ENCODE measurements at regions not wholly inside any gene's neighbourhood (a gene's known extent, or its start where the extent isn't known, plus 50 kb on each side); places are given as distances from the start of the nearest gene placed in this dataset.

DNA sequence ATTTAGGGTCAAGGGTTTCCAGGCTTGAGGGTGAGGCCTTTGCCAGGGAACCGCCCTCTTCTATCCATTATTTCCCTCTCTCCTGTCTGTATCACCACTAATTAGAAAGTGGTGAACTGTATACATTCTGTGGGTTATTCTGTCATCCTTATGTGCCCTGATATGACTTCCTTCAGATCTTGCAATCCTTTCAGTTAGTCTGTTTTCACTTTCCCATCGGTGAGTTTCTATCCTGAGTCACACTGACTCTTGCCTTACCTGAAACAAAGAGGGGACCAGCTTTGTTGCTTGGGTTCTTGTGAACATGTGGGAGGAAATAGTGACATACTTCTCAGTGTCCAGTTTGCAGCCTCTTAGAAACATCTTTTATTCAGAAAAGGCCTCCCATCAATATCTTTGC is 205.4 kb upstream of the GHR start:
- DNase-seq: no peak
- TF ChIP-seq CTCF (IDR thresholded peaks at IDR 0.05): no peak
- no peak overlapping the region for H3K4me3 Mint-ChIP-seq
- H3K27ac Mint-ChIP-seq: no peak overlapping the region
- H3K36me3 Mint-ChIP-seq (ENCODE audit: low read depth): no peaks in the 10 kb centered on the region; the same call in 1 of the 2 replicates
- H3K4me1 Mint-ChIP-seq (ENCODE audit: low read depth): no peaks in the 10 kb centered on the region
- H3K9me3 Mint-ChIP-seq: peaks cover 25% of the 10 kb centered on the region
- no peaks in the 10 kb centered on the region for H3K27me3 Mint-ChIP-seq (ENCODE audit: insufficient read depth)

DNA sequence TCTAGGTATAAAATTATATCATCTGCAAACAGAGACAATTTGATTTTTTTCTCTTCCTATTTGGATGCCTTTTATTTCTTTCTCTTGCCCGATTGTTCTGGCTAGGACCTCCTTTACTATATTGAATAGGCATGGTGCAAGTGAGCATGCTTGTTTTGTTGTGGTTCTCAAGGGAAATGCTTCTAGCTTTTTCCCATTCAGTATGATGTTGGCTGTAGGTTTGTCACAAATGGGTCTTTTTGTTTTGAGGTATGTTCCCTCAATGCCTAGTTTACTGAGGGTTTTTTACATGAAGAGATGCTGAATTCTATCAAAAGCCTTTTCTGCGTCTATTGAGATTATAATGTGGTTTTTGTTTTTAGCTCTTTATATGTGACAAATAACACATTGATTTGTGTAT is 198.2 kb upstream of the GHR start:
- Mint-ChIP-seq H3K27me3 (ENCODE audit: insufficient read depth) (no peaks in the 10 kb centered on the region), H3K9me3 (peaks cover 21% of the 10 kb centered on the region), H3K36me3 (ENCODE audit: low read depth) (no peaks in the 10 kb centered on the region), H3K4me1 (ENCODE audit: low read depth) (no peaks in the 10 kb centered on the region), H3K4me3 (no peak overlapping the region), H3K27ac (no peak overlapping the region)
- DNase-seq: no peak
- no peak for TF ChIP-seq CTCF (IDR thresholded peaks at IDR 0.05)

GRCh38 chr5:42228279-42228678 is 195.0 kb upstream of the GHR start:
- H3K4me1 Mint-ChIP-seq (ENCODE audit: low read depth): no peaks in the 10 kb centered on the region
- TF ChIP-seq CTCF (IDR thresholded peaks at IDR 0.05): no peak

GRCh38 chr5:42230839-42231238 is 192.4 kb upstream of the GHR start:
- no peak for DNase-seq
- Mint-ChIP-seq H3K27ac (no peak overlapping the region), H3K4me1 (ENCODE audit: low read depth) (no peaks in the 10 kb centered on the region), H3K9me3 (peaks cover 42% of the 10 kb centered on the region), H3K4me3 (no peak overlapping the region), H3K27me3 (ENCODE audit: insufficient read depth) (no peaks in the 10 kb centered on the region), H3K36me3 (ENCODE audit: low read depth) (no peaks in the 10 kb centered on the region)
- no peak for TF ChIP-seq CTCF (IDR thresholded peaks at IDR 0.05)

More at GRCh38 chr5:42228279-42228678, 195.0 kb upstream of the GHR start:
- no peaks in the 10 kb centered on the region for H3K36me3 Mint-ChIP-seq (ENCODE audit: low read depth)
- peaks cover 39% of the 10 kb centered on the region for H3K9me3 Mint-ChIP-seq
- H3K27ac Mint-ChIP-seq: no peak overlapping the region
- H3K27me3 Mint-ChIP-seq (ENCODE audit: insufficient read depth): no peaks in the 10 kb centered on the region
- no peak overlapping the region for H3K4me3 Mint-ChIP-seq
- DNase-seq: no peak

DNA sequence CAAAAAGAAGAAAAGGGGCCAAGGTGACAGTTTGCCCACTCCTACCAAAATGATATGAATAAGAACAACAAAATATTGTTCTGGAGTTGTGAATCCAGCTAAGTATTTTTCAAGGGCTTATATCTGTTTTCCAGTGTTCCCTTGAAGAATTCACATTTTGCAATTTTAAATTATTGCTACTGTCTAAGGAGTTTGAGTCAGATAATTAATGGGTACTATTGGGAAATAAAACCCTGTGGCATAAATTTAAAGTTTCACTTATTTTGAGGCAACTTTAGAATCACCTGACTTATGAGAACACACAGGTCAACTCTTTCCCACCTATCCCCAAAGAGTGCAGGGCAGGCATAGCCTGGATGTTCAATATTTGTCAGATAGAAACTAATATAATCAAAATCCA is 188.0 kb upstream of the GHR start:
- Mint-ChIP-seq H3K27ac (no peak overlapping the region), H3K4me3 (no peak overlapping the region), H3K27me3 (ENCODE audit: insufficient read depth) (no peaks in the 10 kb centered on the region), H3K4me1 (ENCODE audit: low read depth) (no peaks in the 10 kb centered on the region), H3K9me3 (peaks cover 25% of the 10 kb centered on the region), H3K36me3 (ENCODE audit: low read depth) (no peaks in the 10 kb centered on the region)
- no peak for DNase-seq
- no peak for TF ChIP-seq CTCF (IDR thresholded peaks at IDR 0.05)

- H3K4me3 Mint-ChIP-seq: no peak overlapping the region
- TF ChIP-seq CTCF (IDR thresholded peaks at IDR 0.05): no peak
- DNase-seq: no peak
- peaks cover 22% of the 10 kb centered on the region for H3K9me3 Mint-ChIP-seq
- H3K4me1 Mint-ChIP-seq (ENCODE audit: low read depth): no peaks in the 10 kb centered on the region
- H3K27me3 Mint-ChIP-seq (ENCODE audit: insufficient read depth): no peaks in the 10 kb centered on the region
- H3K27ac Mint-ChIP-seq: no peak overlapping the region
- H3K36me3 Mint-ChIP-seq (ENCODE audit: low read depth): no peaks in the 10 kb centered on the region
These were observed 187.4 kb upstream of the GHR start for GRCh38 chr5:42235837-42236236.
